OCI-LY7 (cell line): ENCODE measurements at regions not wholly inside any gene's neighbourhood (a gene's known extent, or its start where the extent isn't known, plus 50 kb on each side); places are given as distances from the start of the nearest gene placed in this dataset.

ENCODE experiments used
- EZH2phosphoT487 ChIP-seq: fragments of 200-600 bp; sonication (generic); IDR thresholded peaks from 2 replicates; pipeline ENCODE4 v1.6.1; 2018; ENCODE audit warnings: low read depth, borderline replicate concordance, mild to moderate bottlenecking, mixed run types, antibody characterized with exemption, low read length, moderate library complexity, mixed read lengths
- TF ChIP-seq, protein P1 (sequence below): fragments of 200-600 bp; sonication (generic); conservative IDR thresholded peaks from 2 replicates; pipeline ENCODE4 v1.5.1; 2014; ENCODE audit warnings: mild to moderate bottlenecking, antibody characterized with exemption, low read length, moderate library complexity, mixed read lengths

DNA sequence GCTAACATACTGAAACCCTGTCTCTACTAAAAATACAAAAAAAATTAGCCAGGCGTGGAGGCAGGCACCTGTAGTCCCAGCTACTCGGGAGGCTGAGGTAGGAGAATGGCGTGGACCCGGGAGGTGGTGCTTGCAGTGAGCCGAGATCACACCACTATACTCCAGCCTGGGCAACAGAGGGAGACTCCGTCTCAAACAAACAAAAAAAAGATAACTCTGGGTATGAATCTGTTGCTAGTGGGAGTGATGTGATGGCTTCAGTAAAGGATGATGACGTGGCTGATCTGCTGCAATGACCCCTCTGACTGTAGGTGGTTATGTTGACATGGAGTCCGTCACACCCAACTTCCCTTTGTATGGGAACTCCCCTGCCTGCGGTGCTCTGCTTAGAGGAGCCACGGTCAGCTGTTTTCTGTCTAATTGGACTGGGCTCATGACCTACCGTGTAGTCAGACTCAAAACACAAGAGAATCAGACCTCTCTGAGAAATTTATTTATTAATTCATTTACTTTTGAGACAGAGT lies 59.1 kb upstream of the MED13L start:
- TF ChIP-seq, protein P1, sequence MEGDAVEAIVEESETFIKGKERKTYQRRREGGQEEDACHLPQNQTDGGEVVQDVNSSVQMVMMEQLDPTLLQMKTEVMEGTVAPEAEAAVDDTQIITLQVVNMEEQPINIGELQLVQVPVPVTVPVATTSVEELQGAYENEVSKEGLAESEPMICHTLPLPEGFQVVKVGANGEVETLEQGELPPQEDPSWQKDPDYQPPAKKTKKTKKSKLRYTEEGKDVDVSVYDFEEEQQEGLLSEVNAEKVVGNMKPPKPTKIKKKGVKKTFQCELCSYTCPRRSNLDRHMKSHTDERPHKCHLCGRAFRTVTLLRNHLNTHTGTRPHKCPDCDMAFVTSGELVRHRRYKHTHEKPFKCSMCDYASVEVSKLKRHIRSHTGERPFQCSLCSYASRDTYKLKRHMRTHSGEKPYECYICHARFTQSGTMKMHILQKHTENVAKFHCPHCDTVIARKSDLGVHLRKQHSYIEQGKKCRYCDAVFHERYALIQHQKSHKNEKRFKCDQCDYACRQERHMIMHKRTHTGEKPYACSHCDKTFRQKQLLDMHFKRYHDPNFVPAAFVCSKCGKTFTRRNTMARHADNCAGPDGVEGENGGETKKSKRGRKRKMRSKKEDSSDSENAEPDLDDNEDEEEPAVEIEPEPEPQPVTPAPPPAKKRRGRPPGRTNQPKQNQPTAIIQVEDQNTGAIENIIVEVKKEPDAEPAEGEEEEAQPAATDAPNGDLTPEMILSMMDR: no peak
- TF ChIP-seq EZH2phosphoT487: no peak
